Stomach (tissue), 4 donors: ENCODE measurements at regions not wholly inside any gene's neighbourhood (a gene's known extent, or its start where the extent isn't known, plus 50 kb on each side); places are given as distances from the start of the nearest gene placed in this dataset.

Experiments used
- EP300 ChIP-seq: sonication (generic); formaldehyde crosslinking; IDR thresholded peaks from one replicate; pipeline ENCODE4 v1.6.1; 2017; ENCODE audit warnings: antibody characterized with exemption
- POLR2A ChIP-seq, 4 donors: fragments of 450-650 bp; IDR thresholded peaks; one replicate each; pipeline ENCODE4 v1.6.1; 2016; ENCODE audit warnings: antibody characterized with exemption in 4 of 4, control low read depth in 2 of 4, mild to moderate bottlenecking in 1 of 4, moderate library complexity in 1 of 4
- POLR2AphosphoS5 ChIP-seq, 3 donors: sonication (generic); formaldehyde crosslinking; IDR thresholded peaks; one replicate each; pipeline ENCODE4 v1.6.1; 2016; ENCODE audit warnings: antibody characterized with exemption in 3 of 3
- TF ChIP-seq, protein P1 (sequence below), 7 experiments: fragments of 450-650 bp in 4 of 7; fragments of 200-600 bp in 3 of 7; sonication (generic) in 3 of 7; IDR thresholded peaks; one replicate each; pipeline ENCODE4 v1.5.1; 2016 to 2019; ENCODE audit warnings: antibody characterized with exemption in 7 of 7, control low read depth in 2 of 7, mild to moderate bottlenecking in 1 of 7

- TF ChIP-seq POLR2A (IDR thresholded peaks at IDR 0.05) (no peak), POLR2AphosphoS5 (IDR thresholded peaks at IDR 0.05) (no peak), EP300 (no peak)
- TF ChIP-seq, protein P1, sequence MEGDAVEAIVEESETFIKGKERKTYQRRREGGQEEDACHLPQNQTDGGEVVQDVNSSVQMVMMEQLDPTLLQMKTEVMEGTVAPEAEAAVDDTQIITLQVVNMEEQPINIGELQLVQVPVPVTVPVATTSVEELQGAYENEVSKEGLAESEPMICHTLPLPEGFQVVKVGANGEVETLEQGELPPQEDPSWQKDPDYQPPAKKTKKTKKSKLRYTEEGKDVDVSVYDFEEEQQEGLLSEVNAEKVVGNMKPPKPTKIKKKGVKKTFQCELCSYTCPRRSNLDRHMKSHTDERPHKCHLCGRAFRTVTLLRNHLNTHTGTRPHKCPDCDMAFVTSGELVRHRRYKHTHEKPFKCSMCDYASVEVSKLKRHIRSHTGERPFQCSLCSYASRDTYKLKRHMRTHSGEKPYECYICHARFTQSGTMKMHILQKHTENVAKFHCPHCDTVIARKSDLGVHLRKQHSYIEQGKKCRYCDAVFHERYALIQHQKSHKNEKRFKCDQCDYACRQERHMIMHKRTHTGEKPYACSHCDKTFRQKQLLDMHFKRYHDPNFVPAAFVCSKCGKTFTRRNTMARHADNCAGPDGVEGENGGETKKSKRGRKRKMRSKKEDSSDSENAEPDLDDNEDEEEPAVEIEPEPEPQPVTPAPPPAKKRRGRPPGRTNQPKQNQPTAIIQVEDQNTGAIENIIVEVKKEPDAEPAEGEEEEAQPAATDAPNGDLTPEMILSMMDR (IDR thresholded peaks at IDR 0.05), result no peak
Observed at GRCh38 chr17:62875296-62875695, 67.2 kb upstream of the MARCHF10 start.
